ENCODE measurements at regions not wholly inside any gene's neighbourhood (a gene's known extent, or its start where the extent isn't known, plus 50 kb on each side); places are given as distances from the start of the nearest gene placed in this dataset.

GRCh38 chr3:34929036-34929435 is 710.3 kb upstream of the ARPP21 start:
- DNase-seq: peak; percentile 56

GRCh38 chr3:34934660-34935059 is 704.7 kb upstream of the ARPP21 start:
- peak; percentile 60 for DNase-seq

- DNase-seq: no peak
These were observed 700.5 kb upstream of the ARPP21 start for GRCh38 chr3:34938784-34939183.

GRCh38 chr3:34942256-34942655 is 697.1 kb upstream of the ARPP21 start:
- DNase-seq: no peak

- peak; percentile 85 for DNase-seq
These were observed 691.5 kb upstream of the ARPP21 start for GRCh38 chr3:34947834-34948233.

- DNase-seq: peak; percentile 16
These were observed 690.8 kb upstream of the ARPP21 start for GRCh38 chr3:34948517-34948916.

GRCh38 chr3:34955680-34956079 is 683.6 kb upstream of the ARPP21 start:
- DNase-seq: no peak

- DNase-seq: no peak
These were observed 682.8 kb upstream of the ARPP21 start for GRCh38 chr3:34956511-34956910.

- peak; percentile 68 for DNase-seq
These were observed 681.6 kb upstream of the ARPP21 start for GRCh38 chr3:34957677-34958076.

- DNase-seq: no peak
These were observed 669.8 kb upstream of the ARPP21 start for GRCh38 chr3:34969513-34969912.

- DNase-seq: no peak
These were observed 666.8 kb upstream of the ARPP21 start for GRCh38 chr3:34972481-34972880.

- no peak for DNase-seq
These were observed 665.7 kb upstream of the ARPP21 start for GRCh38 chr3:34973586-34973985.

GRCh38 chr3:34983631-34984030 is 655.7 kb upstream of the ARPP21 start:
- no peak for DNase-seq

GRCh38 chr3:34988296-34988695 is 651.0 kb upstream of the ARPP21 start:
- DNase-seq: no peak

GRCh38 chr3:34995796-34996430 is 643.4 kb upstream of the ARPP21 start:
- no peak for DNase-seq

- no peak for DNase-seq
These were observed 640.4 kb upstream of the ARPP21 start for GRCh38 chr3:34998902-34999301.

- DNase-seq: no peak
These were observed 627.1 kb upstream of the ARPP21 start for GRCh38 chr3:35012214-35012613.

GRCh38 chr3:35028157-35028556 is 611.2 kb upstream of the ARPP21 start:
- no peak for DNase-seq

- DNase-seq: no peak
These were observed 596.9 kb upstream of the ARPP21 start for GRCh38 chr3:35042210-35042991.

- DNase-seq: no peak
These were observed 596.3 kb upstream of the ARPP21 start for GRCh38 chr3:35043040-35043439.

- no peak for DNase-seq
These were observed 595.1 kb upstream of the ARPP21 start for GRCh38 chr3:35044190-35044589.

- DNase-seq: no peak
These were observed 594.2 kb upstream of the ARPP21 start for GRCh38 chr3:35045118-35045517.

GRCh38 chr3:35064761-35065160 is 574.6 kb upstream of the ARPP21 start:
- no peak for DNase-seq

- no peak for DNase-seq
These were observed 573.4 kb upstream of the ARPP21 start for GRCh38 chr3:35065891-35066290.

GRCh38 chr3:35067750-35068149 is 571.6 kb upstream of the ARPP21 start:
- DNase-seq: no peak

Measured in kidney glomerular epithelial cell (primary cell).